H9 (cell line): ENCODE measurements at regions not wholly inside any gene's neighbourhood (a gene's known extent, or its start where the extent isn't known, plus 50 kb on each side); places are given as distances from the start of the nearest gene placed in this dataset.

ENCODE experiments used
- DNase-seq: peaks from one replicate; pipeline ENCODE4 v3.0.0-alpha.2; 2017
- H2AFZ ChIP-seq: one replicate; pipeline ENCODE4 v1.6.1; 2013; ENCODE audit warnings: mild to moderate bottlenecking, low read length, control low read depth, moderate library complexity
- H2AK5ac ChIP-seq: 2 replicates; pipeline ENCODE4 v1.6.1; 2013; ENCODE audit warnings: low read length, control low read depth, mixed read lengths; ENCODE audit not compliant: insufficient read length
- H2BK120ac ChIP-seq: one replicate; pipeline ENCODE4 v1.6.1; 2013; ENCODE audit warnings: low read depth, mild to moderate bottlenecking, low read length, control low read depth, inconsistent platforms; ENCODE audit not compliant: poor library complexity, severe bottlenecking
- H2BK12ac ChIP-seq: 2 replicates; pipeline ENCODE4 v1.6.1; 2013; ENCODE audit warnings: low read length, control low read depth, mixed read lengths, low read depth; ENCODE audit not compliant: insufficient read length
- H2BK15ac ChIP-seq: 2 replicates; pipeline ENCODE4 v1.6.1; 2013; ENCODE audit warnings: low read depth, low read length, control low read depth
- H2BK20ac ChIP-seq: one replicate; pipeline ENCODE4 v1.6.1; 2013; ENCODE audit warnings: low read depth, mild to moderate bottlenecking, low read length, control low read depth, inconsistent platforms; ENCODE audit not compliant: poor library complexity, severe bottlenecking
- H2BK5ac ChIP-seq: 2 replicates; pipeline ENCODE4 v1.6.1; 2013; ENCODE audit warnings: low read length, control low read depth, mixed read lengths; ENCODE audit not compliant: insufficient read length
- H3K14ac ChIP-seq: 2 replicates; pipeline ENCODE4 v1.6.1; 2013; ENCODE audit warnings: low read length, control low read depth; ENCODE audit not compliant: insufficient read depth
- H3K18ac ChIP-seq: 2 replicates; pipeline ENCODE4 v1.6.1; 2013; ENCODE audit warnings: low read depth, mild to moderate bottlenecking, mixed read lengths, low read length, control low read depth; ENCODE audit not compliant: insufficient read length
- H3K23ac ChIP-seq: 2 replicates; pipeline ENCODE4 v1.6.1; 2013; ENCODE audit warnings: low read length, control low read depth, mixed read lengths, low read depth; ENCODE audit not compliant: insufficient read length
- H3K23me2 ChIP-seq: 2 replicates; pipeline ENCODE4 v1.6.1; 2013; ENCODE audit warnings: low read depth, mild to moderate bottlenecking, mixed read lengths, low read length, control low read depth; ENCODE audit not compliant: insufficient read length, poor library complexity, severe bottlenecking
- H3K27ac ChIP-seq: 2 replicates; pipeline ENCODE4 v1.5.1; 2013; ENCODE audit warnings: low read length, control low read depth, mixed read lengths, low read depth; ENCODE audit not compliant: insufficient read length
- H3K27me3 ChIP-seq: 2 replicates; pipeline ENCODE4 v1.6.1; 2013; ENCODE audit warnings: low read length, control low read depth, inconsistent platforms; ENCODE audit not compliant: insufficient read depth
- H3K4ac ChIP-seq: 2 replicates; pipeline ENCODE4 v1.6.1; 2013; ENCODE audit warnings: low read depth, mild to moderate bottlenecking, control low read depth, inconsistent platforms, low read length, moderate library complexity
- H3K4me1 ChIP-seq: 2 replicates; pipeline ENCODE4 v1.6.1; 2013; ENCODE audit warnings: low read length, control low read depth, inconsistent platforms; ENCODE audit not compliant: insufficient read depth
- H3K4me2 ChIP-seq: 2 replicates; pipeline ENCODE4 v1.6.1; 2013; ENCODE audit warnings: low read length, control low read depth, mixed read lengths; ENCODE audit not compliant: insufficient read length, insufficient read depth
- H3K56ac ChIP-seq: 2 replicates; pipeline ENCODE4 v1.6.1; 2013; ENCODE audit warnings: low read depth, mild to moderate bottlenecking, mixed read lengths, low read length, control low read depth; ENCODE audit not compliant: insufficient read length
- H3K79me1 ChIP-seq: 2 replicates; pipeline ENCODE4 v1.6.1; 2013; ENCODE audit warnings: low read depth, mild to moderate bottlenecking, moderate library complexity, low read length, control low read depth, inconsistent platforms; ENCODE audit not compliant: insufficient read depth, poor library complexity, severe bottlenecking
- H3K79me2 ChIP-seq: 2 replicates; pipeline ENCODE4 v1.6.1; 2013; ENCODE audit warnings: low read length, control low read depth, inconsistent platforms; ENCODE audit not compliant: insufficient read depth
- H3K9ac ChIP-seq: 2 replicates; pipeline ENCODE4 v1.6.1; 2013; ENCODE audit warnings: low read length, control low read depth, mixed read lengths; ENCODE audit not compliant: insufficient read length; ENCODE audit errors: extremely low read depth
- H3K9me3 ChIP-seq: one replicate; pipeline ENCODE4 v1.6.1; 2013; ENCODE audit warnings: low read depth, low read length, inconsistent platforms; ENCODE audit not compliant: control insufficient read depth
- H3T11ph ChIP-seq: one replicate; pipeline ENCODE4 v1.6.1; 2013; ENCODE audit warnings: mild to moderate bottlenecking, low read length, control low read depth, inconsistent platforms
- H4K20me1 ChIP-seq: one replicate; pipeline ENCODE4 v1.6.1; 2013; ENCODE audit not compliant: control insufficient read depth, insufficient read length, insufficient read depth
- H4K5ac ChIP-seq: 2 replicates; pipeline ENCODE4 v1.6.1; 2013; ENCODE audit warnings: low read depth, mild to moderate bottlenecking, mixed read lengths, low read length, control low read depth; ENCODE audit not compliant: insufficient read length
- H4K8ac ChIP-seq: replicated peaks from 2 replicates; pipeline ENCODE4 v1.6.1; 2013; ENCODE audit warnings: low read length, control low read depth, mixed read lengths, low read depth; ENCODE audit not compliant: insufficient read length
- H4K91ac ChIP-seq: 2 replicates; pipeline ENCODE4 v1.6.1; 2013; ENCODE audit warnings: low read depth, mild to moderate bottlenecking, moderate library complexity, mixed read lengths, low read length, control low read depth; ENCODE audit not compliant: insufficient read length
- H3K27ac Mint-ChIP-seq, 3 experiments: 2 replicates in 2 of 3; 3 replicates in 1 of 3; pipeline ENCODE4 v1.8.0; 2020 to 2021; ENCODE audit warnings: mixed read lengths in 3 of 3, mild to moderate bottlenecking in 1 of 3, moderate library complexity in 1 of 3
- H3K27me3 Mint-ChIP-seq: 2 replicates; pipeline ENCODE4 v1.8.0; 2021; ENCODE audit warnings: low read depth, mild to moderate bottlenecking, moderate library complexity, mixed read lengths
- H3K36me3 Mint-ChIP-seq, 3 experiments: 2 replicates in 2 of 3; 3 replicates in 1 of 3; pipeline ENCODE4 v1.8.0; 2020 to 2021; ENCODE audit warnings: low read depth in 3 of 3, mixed read lengths in 3 of 3; ENCODE audit not compliant: insufficient read depth in 1 of 3
- H3K4me1 Mint-ChIP-seq, 2 experiments: 2 replicates each; pipeline ENCODE4 v1.8.0; 2020; ENCODE audit warnings: mixed read lengths in 2 of 2
- H3K4me3 Mint-ChIP-seq, 2 experiments: 2 replicates in 1 of 2; 3 replicates in 1 of 2; pipeline ENCODE4 v1.8.0; 2020 to 2021; ENCODE audit warnings: mild to moderate bottlenecking in 2 of 2, mixed read lengths in 2 of 2, moderate library complexity in 1 of 2
- H3K9me3 Mint-ChIP-seq, 2 experiments: 2 replicates in 1 of 2; 3 replicates in 1 of 2; pipeline ENCODE4 v1.8.0; 2020; ENCODE audit warnings: mild to moderate bottlenecking in 2 of 2, mixed read lengths in 2 of 2, moderate library complexity in 1 of 2
- WGBS: extraction: QIAGEN DNeasy Blood & Tissue Kit; methylation state at CpG from one replicate; pipeline ENCODE4 v1.1.7; 2013; ENCODE audit warnings: missing lambda C conversion rate, low lambda C conversion rate, mixed read lengths; ENCODE audit not compliant: insufficient read length; ENCODE audit errors: extremely low coverage; 5-methylcytosine and 5-hydroxymethylcytosine counted together
- TF ChIP-seq, protein P1 (sequence below): fragments of 200-600 bp; sonication (generic); conservative IDR thresholded peaks from 3 replicates; pipeline ENCODE4 v1.8.0; 2021; ENCODE audit warnings: antibody characterized with exemption, mild to moderate bottlenecking

DNA sequence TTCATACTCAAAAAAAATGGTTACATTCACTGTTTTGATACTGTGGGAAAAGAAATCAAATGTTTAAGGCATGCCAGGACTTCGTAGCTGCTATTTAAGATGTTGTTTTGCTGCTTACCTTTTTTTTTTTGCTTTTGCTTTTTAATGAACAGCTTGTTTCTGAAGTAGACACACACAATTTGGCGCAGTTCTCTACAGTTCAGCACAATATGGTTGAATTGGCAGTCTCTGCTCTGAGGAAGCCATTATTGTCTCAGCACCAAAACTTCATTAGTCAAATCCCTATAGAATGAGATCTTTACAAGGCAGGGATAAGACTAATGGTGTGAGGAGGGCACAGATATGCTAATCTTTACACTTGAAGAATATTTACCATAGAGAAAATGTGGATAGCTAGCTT, 197.6 kb downstream of the SLITRK5 start:
- Histone ChIP-seq H3K23ac (no peak overlapping the region), H3K9me3 (no peaks in the 10 kb centered on the region), H2AK5ac (no peak overlapping the region), H3K23me2 (no peaks in the 10 kb centered on the region), H3K27ac (no peak overlapping the region), H3K79me2 (no peaks in the 10 kb centered on the region), H4K8ac (no peak overlapping the region), H2AFZ (no peak overlapping the region), H4K20me1 (no peaks in the 10 kb centered on the region), H4K5ac (no peak overlapping the region), H2BK5ac (no peak overlapping the region), H2BK120ac (no peak overlapping the region), H3K18ac (no peak overlapping the region), H3K27me3 (no peaks in the 10 kb centered on the region), H3K79me1 (no peaks in the 10 kb centered on the region), H3K56ac (no peak overlapping the region), H3T11ph (no peak overlapping the region), H2BK15ac (no peak overlapping the region), H4K91ac (no peak overlapping the region), H3K4ac (no peak overlapping the region), H3K4me1 (no peaks in the 10 kb centered on the region), H2BK12ac (no peak overlapping the region), H3K14ac (no peak overlapping the region), H3K4me2 (no peak overlapping the region), H2BK20ac (no peak overlapping the region), H3K9ac (no peak overlapping the region)
- H3K27ac Mint-ChIP-seq = no peak overlapping the region
- DNase-seq = no peak
- no CpG with 5 or more reads among the region's 2 CpGs for whole genome bisulfite sequencing
- H3K27me3 Mint-ChIP-seq = no peaks in the 10 kb centered on the region
- H3K4me1 Mint-ChIP-seq = no peaks in the 10 kb centered on the region
- no peaks in the 10 kb centered on the region for H3K9me3 Mint-ChIP-seq
- no peaks in the 10 kb centered on the region for H3K36me3 Mint-ChIP-seq
- H3K4me3 Mint-ChIP-seq = no peak overlapping the region
- TF ChIP-seq, protein P1, sequence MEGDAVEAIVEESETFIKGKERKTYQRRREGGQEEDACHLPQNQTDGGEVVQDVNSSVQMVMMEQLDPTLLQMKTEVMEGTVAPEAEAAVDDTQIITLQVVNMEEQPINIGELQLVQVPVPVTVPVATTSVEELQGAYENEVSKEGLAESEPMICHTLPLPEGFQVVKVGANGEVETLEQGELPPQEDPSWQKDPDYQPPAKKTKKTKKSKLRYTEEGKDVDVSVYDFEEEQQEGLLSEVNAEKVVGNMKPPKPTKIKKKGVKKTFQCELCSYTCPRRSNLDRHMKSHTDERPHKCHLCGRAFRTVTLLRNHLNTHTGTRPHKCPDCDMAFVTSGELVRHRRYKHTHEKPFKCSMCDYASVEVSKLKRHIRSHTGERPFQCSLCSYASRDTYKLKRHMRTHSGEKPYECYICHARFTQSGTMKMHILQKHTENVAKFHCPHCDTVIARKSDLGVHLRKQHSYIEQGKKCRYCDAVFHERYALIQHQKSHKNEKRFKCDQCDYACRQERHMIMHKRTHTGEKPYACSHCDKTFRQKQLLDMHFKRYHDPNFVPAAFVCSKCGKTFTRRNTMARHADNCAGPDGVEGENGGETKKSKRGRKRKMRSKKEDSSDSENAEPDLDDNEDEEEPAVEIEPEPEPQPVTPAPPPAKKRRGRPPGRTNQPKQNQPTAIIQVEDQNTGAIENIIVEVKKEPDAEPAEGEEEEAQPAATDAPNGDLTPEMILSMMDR = no peak
